SJSA1 (cell line): ENCODE measurements at regions not wholly inside any gene's neighbourhood (a gene's known extent, or its start where the extent isn't known, plus 50 kb on each side); places are given as distances from the start of the nearest gene placed in this dataset.
"Not testable (repeated sequence)": the region's sequence is repeated elsewhere in the genome, so short reads cannot be mapped to it uniquely, and the experiment has no call there.

Source experiments
- DNase-seq, 2 experiments: peaks; one replicate each; pipeline ENCODE4 v3.0.0-alpha.2; 2015 to 2020; ENCODE audit warnings: low spot score in 2 of 2, low read depth in 1 of 2
- H3K27ac ChIP-seq: fragments of 250-450 bp; sonication (Bioruptor Pico); 2 replicates; pipeline ENCODE4 v1.5.1; 2020; ENCODE audit warnings: mild to moderate bottlenecking, moderate library complexity
- H3K27me3 ChIP-seq: fragments of 250-450 bp; sonication (Bioruptor Pico); replicated peaks from 2 replicates; pipeline ENCODE4 v1.5.1; 2020; ENCODE audit warnings: mild to moderate bottlenecking, moderate library complexity
- H3K36me3 ChIP-seq: fragments of 250-450 bp; sonication (Bioruptor Pico); 2 replicates; pipeline ENCODE4 v1.5.1; 2020; ENCODE audit warnings: mild to moderate bottlenecking
- H3K4me1 ChIP-seq: fragments of 250-450 bp; sonication (Bioruptor Pico); replicated peaks from 2 replicates; pipeline ENCODE4 v1.6.1; 2021; ENCODE audit warnings: mild to moderate bottlenecking
- H3K4me3 ChIP-seq: fragments of 250-450 bp; sonication (Bioruptor Pico); 2 replicates; pipeline ENCODE4 v1.5.1; 2020; ENCODE audit warnings: mild to moderate bottlenecking
- H3K9me3 ChIP-seq: fragments of 250-450 bp; sonication (Bioruptor Pico); replicated peaks from 2 replicates; pipeline ENCODE4 v1.5.1; 2020; ENCODE audit warnings: mild to moderate bottlenecking

GRCh38 chr6:153425536-153425935 is 294.5 kb upstream of the RGS17 start:
- Histone ChIP-seq H3K4me1 (no peaks in the 10 kb centered on the region), H3K4me3 (no peak overlapping the region), H3K36me3 (no peaks in the 10 kb centered on the region), H3K27ac (no peak overlapping the region), H3K9me3 (no peaks in the 10 kb centered on the region), H3K27me3 (no peaks in the 10 kb centered on the region; the same call in 1 of the 2 replicates)
- no peak for DNase-seq

- H3K36me3 ChIP-seq = no peaks in the 10 kb centered on the region
- DNase-seq = no peak
- H3K27ac ChIP-seq = no peak overlapping the region
- no peak overlapping the region for H3K4me3 ChIP-seq
- H3K9me3 ChIP-seq = no peaks in the 10 kb centered on the region
- H3K4me1 ChIP-seq = no peaks in the 10 kb centered on the region
- H3K27me3 ChIP-seq = no peaks in the 10 kb centered on the region; the same call in 1 of the 2 replicates
Measured at GRCh38 chr6:153424719-153425400, 293.8 kb upstream of the RGS17 start.

- Histone ChIP-seq H3K27me3 (0 out of 2 replicates have a peak, but pooled peaks cover 3% of the 10 kb centered on the region), H3K4me3 (no peak overlapping the region), H3K36me3 (no peaks in the 10 kb centered on the region), H3K9me3 (no peaks in the 10 kb centered on the region), H3K27ac (no peak overlapping the region), H3K4me1 (no peaks in the 10 kb centered on the region)
- DNase-seq = no peak
Measured at GRCh38 chr6:153412519-153412918, 281.4 kb upstream of the RGS17 start.

GRCh38 chr6:153411070-153411648 is 280.1 kb upstream of the RGS17 start:
- Histone ChIP-seq H3K27ac (no peak overlapping the region), H3K36me3 (no peaks in the 10 kb centered on the region), H3K4me3 (no peak overlapping the region), H3K9me3 (no peaks in the 10 kb centered on the region), H3K4me1 (no peaks in the 10 kb centered on the region), H3K27me3 (0 out of 2 replicates have a peak, but pooled peaks cover 3% of the 10 kb centered on the region)
- DNase-seq = no peak

- DNase-seq = no peak
- Histone ChIP-seq H3K27me3 (no peaks in the 10 kb centered on the region), H3K4me3 (no peak overlapping the region), H3K36me3 (no peaks in the 10 kb centered on the region), H3K27ac (no peak overlapping the region), H3K4me1 (no peaks in the 10 kb centered on the region), H3K9me3 (no peaks in the 10 kb centered on the region)
Measured at GRCh38 chr6:153405931-153406330, 274.8 kb upstream of the RGS17 start.

- DNase-seq = no peak
- Histone ChIP-seq H3K4me1 (no peaks in the 10 kb centered on the region), H3K27me3 (no peaks in the 10 kb centered on the region), H3K36me3 (no peaks in the 10 kb centered on the region), H3K27ac (no peak overlapping the region), H3K9me3 (no peaks in the 10 kb centered on the region), H3K4me3 (no peak overlapping the region)
Measured at GRCh38 chr6:153401751-153402150, 270.7 kb upstream of the RGS17 start.

- H3K9me3 ChIP-seq = no peaks in the 10 kb centered on the region
- no peak overlapping the region for H3K4me3 ChIP-seq
- DNase-seq = no peak
- no peak overlapping the region for H3K27ac ChIP-seq
- no peaks in the 10 kb centered on the region for H3K4me1 ChIP-seq
- H3K36me3 ChIP-seq = no peaks in the 10 kb centered on the region
- no peaks in the 10 kb centered on the region for H3K27me3 ChIP-seq
Measured at GRCh38 chr6:153392156-153392555, 261.1 kb upstream of the RGS17 start.

GRCh38 chr6:153373869-153374268 is 242.8 kb upstream of the RGS17 start:
- no peaks in the 10 kb centered on the region for H3K36me3 ChIP-seq
- H3K4me1 ChIP-seq = no peaks in the 10 kb centered on the region
- no peak for DNase-seq
- no peak overlapping the region for H3K4me3 ChIP-seq
- H3K27ac ChIP-seq = no peak overlapping the region
- no peaks in the 10 kb centered on the region for H3K27me3 ChIP-seq
- no peaks in the 10 kb centered on the region for H3K9me3 ChIP-seq

- Histone ChIP-seq H3K36me3 (no peaks in the 10 kb centered on the region), H3K9me3 (no peaks in the 10 kb centered on the region), H3K4me3 (no peak overlapping the region), H3K27me3 (no peaks in the 10 kb centered on the region), H3K4me1 (no peaks in the 10 kb centered on the region), H3K27ac (no peak overlapping the region)
- DNase-seq = no peak
Measured at GRCh38 chr6:153368131-153368530, 237.0 kb upstream of the RGS17 start.

- H3K27me3 ChIP-seq = no peaks in the 10 kb centered on the region
- no peaks in the 10 kb centered on the region for H3K4me1 ChIP-seq
- no peak overlapping the region for H3K27ac ChIP-seq
- no peak overlapping the region for H3K4me3 ChIP-seq
- no peaks in the 10 kb centered on the region for H3K9me3 ChIP-seq
- H3K36me3 ChIP-seq = no peaks in the 10 kb centered on the region
- DNase-seq = no peak
Measured at GRCh38 chr6:153367021-153367420, 235.9 kb upstream of the RGS17 start.

GRCh38 chr6:153357391-153357790 is 226.3 kb upstream of the RGS17 start:
- H3K27me3 ChIP-seq = no peaks in the 10 kb centered on the region
- no peaks in the 10 kb centered on the region for H3K4me1 ChIP-seq
- H3K36me3 ChIP-seq = no peaks in the 10 kb centered on the region
- no peak overlapping the region for H3K27ac ChIP-seq
- DNase-seq = no peak
- H3K9me3 ChIP-seq = no peaks in the 10 kb centered on the region
- H3K4me3 ChIP-seq = no peak overlapping the region

- H3K36me3 ChIP-seq = no peaks in the 10 kb centered on the region
- H3K4me3 ChIP-seq = no peak overlapping the region
- no peaks in the 10 kb centered on the region; the same call in 1 of the 2 replicates for H3K27me3 ChIP-seq
- no peak overlapping the region for H3K27ac ChIP-seq
- H3K4me1 ChIP-seq = no peaks in the 10 kb centered on the region
- no peak for DNase-seq
- H3K9me3 ChIP-seq = no peaks in the 10 kb centered on the region
Measured at GRCh38 chr6:153340568-153340967, 209.5 kb upstream of the RGS17 start.

- DNase-seq = no peak
- Histone ChIP-seq H3K4me1 (no peaks in the 10 kb centered on the region), H3K9me3 (no peaks in the 10 kb centered on the region), H3K4me3 (no peak overlapping the region), H3K27me3 (no peaks in the 10 kb centered on the region), H3K27ac (no peak overlapping the region), H3K36me3 (no peaks in the 10 kb centered on the region)
Measured at GRCh38 chr6:153334121-153334520, 203.0 kb upstream of the RGS17 start.

GRCh38 chr6:153331221-153331620 is 200.1 kb upstream of the RGS17 start:
- not testable (repeated sequence) for H3K9me3 ChIP-seq, DNase-seq, H3K4me1 ChIP-seq

GRCh38 chr6:153328194-153328593 is 197.1 kb upstream of the RGS17 start:
- Histone ChIP-seq H3K27ac (no peak overlapping the region), H3K9me3 (no peaks in the 10 kb centered on the region), H3K4me3 (no peak overlapping the region), H3K36me3 (no peaks in the 10 kb centered on the region), H3K27me3 (no peaks in the 10 kb centered on the region), H3K4me1 (no peaks in the 10 kb centered on the region)
- DNase-seq = no peak

More at GRCh38 chr6:153331221-153331620, 200.1 kb upstream of the RGS17 start:
- not testable (repeated sequence) for H3K36me3 ChIP-seq, H3K27me3 ChIP-seq, H3K27ac ChIP-seq, H3K4me3 ChIP-seq
